ENCODE measurements at regions not wholly inside any gene's neighbourhood (a gene's known extent, or its start where the extent isn't known, plus 50 kb on each side); places are given as distances from the start of the nearest gene placed in this dataset.

GRCh38 chr4:64079316-64079715 lies 329.9 kb downstream of the TECRL start:
- TF ChIP-seq CTCF (IDR thresholded peaks at IDR 0.05) (no peak), EP300 (IDR thresholded peaks at IDR 0.05; ENCODE audit: borderline replicate concordance in 1 of 2, low read depth in 1 of 2, low read length in 1 of 2) (no peak), MEF2A (IDR thresholded peaks at IDR 0.05; ENCODE audit: borderline replicate concordance, low read depth) (no peak), RFX5 (IDR thresholded peaks at IDR 0.05; ENCODE audit: low read length) (no peak), RCOR1 (IDR thresholded peaks at IDR 0.05; ENCODE audit: low read length) (no peak), MXI1 (IDR thresholded peaks at IDR 0.05; ENCODE audit: low read depth, low read length) (no peak), JUND (IDR thresholded peaks at IDR 0.05) (no peak), FOXJ3 (CRISPR knock-in tag; IDR thresholded peaks at IDR 0.05) (no peak), YY1 (IDR thresholded peaks at IDR 0.05; ENCODE audit: low read depth) (no peak), SMC3 (IDR thresholded peaks at IDR 0.05; ENCODE audit: low read depth, low read length) (no peak), GATA2 (CRISPR knock-in tag; IDR thresholded peaks at IDR 0.05) (no peak), MAX (IDR thresholded peaks at IDR 0.05; ENCODE audit: low read depth) (no peak), USF2 (IDR thresholded peaks at IDR 0.05; ENCODE audit: borderline replicate concordance, low read depth, low read length) (no peak)
